Hepatocyte (in vitro differentiated cells): ENCODE measurements at regions not wholly inside any gene's neighbourhood (a gene's known extent, or its start where the extent isn't known, plus 50 kb on each side); places are given as distances from the start of the nearest gene placed in this dataset.

Experiments
- DNase-seq: peaks from one replicate; pipeline ENCODE4 v3.0.0-alpha.2; 2016; ENCODE audit warnings: low spot score
- H2AFZ ChIP-seq: fragments of 200-600 bp; sonication (generic); 2 replicates; pipeline ENCODE4 v1.6.0; 2016; ENCODE audit warnings: antibody characterized with exemption, mild to moderate bottlenecking
- H3K27ac ChIP-seq: fragments of 200-600 bp; sonication (generic); 2 replicates; pipeline ENCODE4 v1.5.1; 2016; ENCODE audit warnings: mild to moderate bottlenecking
- H3K27me3 ChIP-seq: fragments of 200-600 bp; sonication (generic); 2 replicates; pipeline ENCODE4 v1.6.1; 2016
- H3K36me3 ChIP-seq: fragments of 200-600 bp; sonication (generic); replicated peaks from 2 replicates; pipeline ENCODE4 v1.5.1; 2016; ENCODE audit warnings: low read depth; ENCODE audit not compliant: insufficient read depth
- H3K4me1 ChIP-seq: fragments of 200-600 bp; sonication (generic); 2 replicates; pipeline ENCODE4 v1.5.1; 2016; ENCODE audit warnings: mild to moderate bottlenecking, moderate library complexity; ENCODE audit not compliant: insufficient read depth
- H3K4me2 ChIP-seq: fragments of 200-600 bp; sonication (generic); 2 replicates; pipeline ENCODE4 v1.6.0; 2016
- H3K4me3 ChIP-seq: fragments of 200-600 bp; sonication (generic); 2 replicates; pipeline ENCODE4 v1.5.1; 2016; ENCODE audit warnings: mild to moderate bottlenecking
- H3K79me2 ChIP-seq: fragments of 200-600 bp; sonication (generic); 2 replicates; pipeline ENCODE4 v1.6.0; 2017; ENCODE audit warnings: mild to moderate bottlenecking
- H3K9me2 ChIP-seq: fragments of 200-600 bp; sonication (generic); replicated peaks from 2 replicates; pipeline ENCODE4 v1.6.0; 2017; ENCODE audit warnings: mild to moderate bottlenecking; ENCODE audit not compliant: insufficient read depth
- H3K9me3 ChIP-seq: fragments of 200-600 bp; sonication (generic); 2 replicates; pipeline ENCODE4 v1.5.1; 2016; ENCODE audit warnings: low read depth, mild to moderate bottlenecking
- H4K20me1 ChIP-seq: fragments of 200-600 bp; sonication (generic); 2 replicates; pipeline ENCODE4 v1.6.0; 2016; ENCODE audit warnings: mild to moderate bottlenecking; ENCODE audit not compliant: insufficient read depth, poor library complexity, severe bottlenecking
- CTCF ChIP-seq: fragments of 200-600 bp; sonication (generic); IDR thresholded peaks from 2 replicates; pipeline ENCODE4 v1.5.1; 2016; ENCODE audit warnings: antibody characterized with exemption, mild to moderate bottlenecking; ENCODE audit not compliant: poor library complexity
- EZH2 ChIP-seq: fragments of 200-600 bp; sonication (generic); IDR thresholded peaks from 2 replicates; pipeline ENCODE4 v1.6.1; 2016; ENCODE audit warnings: antibody characterized with exemption, mild to moderate bottlenecking, borderline replicate concordance
- EZH2phosphoT487 ChIP-seq: fragments of 200-600 bp; sonication (generic); IDR thresholded peaks from one replicate; pipeline ENCODE4 v1.6.1; 2018; ENCODE audit warnings: antibody characterized with exemption, mild to moderate bottlenecking, low read depth, moderate library complexity; ENCODE audit not compliant: unreplicated experiment, severe bottlenecking
- WGBS: methylation state at CpG from one replicate; pipeline ENCODE4 v1.1.6; 2016; ENCODE audit warnings: low lambda C conversion rate; ENCODE audit errors: missing lambda C conversion rate; 5-methylcytosine and 5-hydroxymethylcytosine counted together

- H3K9me3 ChIP-seq, result no peaks in the 10 kb centered on the region
- H3K27me3 ChIP-seq, result no peaks in the 10 kb centered on the region
- peak overlapping the region; percentile 96 for H3K27ac ChIP-seq
- 96% methylated on average over 5 of the region's 5 CpGs for WGBS
- no peak for DNase-seq
- H3K4me2 ChIP-seq, result no peak overlapping the region
- H3K79me2 ChIP-seq, result no peaks in the 10 kb centered on the region
- no peak overlapping the region for H2AFZ ChIP-seq
- H3K4me3 ChIP-seq, result no peak overlapping the region
- H4K20me1 ChIP-seq, result no peaks in the 10 kb centered on the region
- peaks cover 36% of the 10 kb centered on the region for H3K4me1 ChIP-seq
- no peaks in the 10 kb centered on the region for H3K9me2 ChIP-seq
- no peaks in the 10 kb centered on the region for H3K36me3 ChIP-seq
- TF ChIP-seq CTCF (no peak), EZH2phosphoT487 (no peak), EZH2 (no peak)
Measured at GRCh38 chr20:53831228-53831627, 237.6 kb upstream of the ZNF217 start.

- Histone ChIP-seq H3K9me2 (no peaks in the 10 kb centered on the region), H3K36me3 (no peaks in the 10 kb centered on the region), H2AFZ (no peak overlapping the region), H3K27me3 (no peaks in the 10 kb centered on the region), H3K4me1 (peaks cover 36% of the 10 kb centered on the region), H3K79me2 (no peaks in the 10 kb centered on the region), H3K4me2 (peak overlapping the region; percentile 68), H3K4me3 (no peak overlapping the region), H3K27ac (peak overlapping the region; percentile 96), H4K20me1 (no peaks in the 10 kb centered on the region), H3K9me3 (no peaks in the 10 kb centered on the region)
- TF ChIP-seq CTCF (no peak), EZH2 (no peak), EZH2phosphoT487 (no peak)
- DNase-seq, result peak; percentile 51
- 27% methylated on average over 5 of the region's 5 CpGs for WGBS
Measured at GRCh38 chr20:53829724-53830521, 236.3 kb upstream of the ZNF217 start.

- Histone ChIP-seq H3K9me3 (no peaks in the 10 kb centered on the region), H3K27me3 (no peaks in the 10 kb centered on the region), H3K79me2 (no peaks in the 10 kb centered on the region), H2AFZ (peak overlapping the region; percentile 11), H3K4me3 (no peak overlapping the region), H3K36me3 (no peaks in the 10 kb centered on the region), H4K20me1 (no peaks in the 10 kb centered on the region), H3K4me1 (peaks cover 36% of the 10 kb centered on the region), H3K4me2 (peak overlapping the region; percentile 68), H3K27ac (peak overlapping the region; percentile 96), H3K9me2 (no peaks in the 10 kb centered on the region)
- peak; percentile 76 for DNase-seq
- TF ChIP-seq EZH2 (no peak), EZH2phosphoT487 (no peak), CTCF (no peak)
- 19% methylated on average over 8 of the region's 8 CpGs for WGBS
Measured at GRCh38 chr20:53829255-53829723, 235.7 kb upstream of the ZNF217 start.
